Spinal cord (tissue), 9 donors: ENCODE measurements at regions not wholly inside any gene's neighbourhood (a gene's known extent, or its start where the extent isn't known, plus 50 kb on each side); places are given as distances from the start of the nearest gene placed in this dataset.
A peak's percentile ranks its signal among the peaks of the same experiment; 100 is the strongest.

Experiments
- DNase-seq, 6 donors: peaks; one replicate each; pipeline versions ENCODE4 v3.0.0 to v3.0.0-alpha.2; 2013 to 2015; ENCODE audit warnings: low spot score in 6 of 6, low read depth in 4 of 6
- H3K27ac ChIP-seq: one replicate; pipeline ENCODE4 v1.5.1; 2013; ENCODE audit warnings: low read depth, low read length, control low read depth
- H3K27me3 ChIP-seq: one replicate; pipeline ENCODE4 v1.6.1; 2013; ENCODE audit warnings: low read length; ENCODE audit not compliant: control insufficient read depth, insufficient read depth
- H3K36me3 ChIP-seq: one replicate; pipeline ENCODE4 v1.6.1; 2013; ENCODE audit warnings: low read length; ENCODE audit not compliant: control insufficient read depth, insufficient read depth
- H3K4me1 ChIP-seq: one replicate; pipeline ENCODE4 v1.6.1; 2013; ENCODE audit warnings: low read length; ENCODE audit not compliant: control insufficient read depth, insufficient read depth
- H3K4me3 ChIP-seq: one replicate; pipeline ENCODE4 v1.5.1; 2013; ENCODE audit warnings: low read depth, low read length, control low read depth
- H3K9me3 ChIP-seq: one replicate; pipeline ENCODE4 v1.6.1; 2013; ENCODE audit warnings: low read length; ENCODE audit not compliant: control insufficient read depth, insufficient read depth
- WGBS: methylation state at CpG from one replicate; pipeline ENCODE4 v1.1.5; 2013; ENCODE audit warnings: missing lambda C conversion rate; ENCODE audit not compliant: insufficient coverage; 5-methylcytosine and 5-hydroxymethylcytosine counted together
- donor health status: healthy.

GRCh38 chr5:74222806-74223205, 417.7 kb downstream of the ENC1 start:
- Histone ChIP-seq H3K4me1 (peaks cover 4% of the 10 kb centered on the region), H3K36me3 (no peaks in the 10 kb centered on the region), H3K27ac (no peak overlapping the region), H3K4me3 (no peak overlapping the region), H3K9me3 (no peaks in the 10 kb centered on the region), H3K27me3 (no peaks in the 10 kb centered on the region)
- whole genome bisulfite sequencing: 100% methylated on average over 1 of the region's 1 CpG
- peak in 1 of 6 donors; percentile 25 for DNase-seq

GRCh38 chr5:74221413-74221812, 419.1 kb downstream of the ENC1 start:
- H3K27me3 ChIP-seq: no peaks in the 10 kb centered on the region
- H3K4me1 ChIP-seq: no peaks in the 10 kb centered on the region
- no peaks in the 10 kb centered on the region for H3K9me3 ChIP-seq
- H3K4me3 ChIP-seq: no peak overlapping the region
- no peak overlapping the region for H3K27ac ChIP-seq
- WGBS: 92% methylated on average over 4 of the region's 5 CpGs
- H3K36me3 ChIP-seq: no peaks in the 10 kb centered on the region
- no peak for DNase-seq

GRCh38 chr5:74216012-74216411, 424.5 kb downstream of the ENC1 start:
- no peaks in the 10 kb centered on the region for H3K9me3 ChIP-seq
- H3K36me3 ChIP-seq: no peaks in the 10 kb centered on the region
- H3K4me3 ChIP-seq: no peak overlapping the region
- WGBS: 75% methylated on average over 1 of the region's 1 CpG
- H3K27ac ChIP-seq: no peak overlapping the region
- peaks cover 3% of the 10 kb centered on the region for H3K4me1 ChIP-seq
- DNase-seq: no peak
- no peaks in the 10 kb centered on the region for H3K27me3 ChIP-seq

GRCh38 chr5:74212336-74212735, 428.2 kb downstream of the ENC1 start:
- 76% methylated on average over 3 of the region's 5 CpGs for WGBS
- no peaks in the 10 kb centered on the region for H3K36me3 ChIP-seq

GRCh38 chr5:74209571-74209970, 431.0 kb downstream of the ENC1 start:
- Histone ChIP-seq H3K36me3 (no peaks in the 10 kb centered on the region), H3K4me3 (no peak overlapping the region), H3K4me1 (peaks cover 7% of the 10 kb centered on the region), H3K27ac (no peak overlapping the region), H3K9me3 (no peaks in the 10 kb centered on the region), H3K27me3 (peaks cover 2% of the 10 kb centered on the region)
- DNase-seq: no peak
- no CpG with 5 or more reads among the region's 2 CpGs for WGBS

More at GRCh38 chr5:74212336-74212735, 428.2 kb downstream of the ENC1 start:
- no peaks in the 10 kb centered on the region for H3K9me3 ChIP-seq
- no peak overlapping the region for H3K4me3 ChIP-seq
- no peaks in the 10 kb centered on the region for H3K27me3 ChIP-seq
- H3K4me1 ChIP-seq: peaks cover 3% of the 10 kb centered on the region
- no peak overlapping the region for H3K27ac ChIP-seq
- DNase-seq: no peak

- H3K4me3 ChIP-seq: no peak overlapping the region
- H3K27ac ChIP-seq: no peak overlapping the region
- 31% methylated on average over 7 of the region's 12 CpGs for WGBS
These were observed 433.7 kb downstream of the ENC1 start for GRCh38 chr5:74206579-74207550.

DNA sequence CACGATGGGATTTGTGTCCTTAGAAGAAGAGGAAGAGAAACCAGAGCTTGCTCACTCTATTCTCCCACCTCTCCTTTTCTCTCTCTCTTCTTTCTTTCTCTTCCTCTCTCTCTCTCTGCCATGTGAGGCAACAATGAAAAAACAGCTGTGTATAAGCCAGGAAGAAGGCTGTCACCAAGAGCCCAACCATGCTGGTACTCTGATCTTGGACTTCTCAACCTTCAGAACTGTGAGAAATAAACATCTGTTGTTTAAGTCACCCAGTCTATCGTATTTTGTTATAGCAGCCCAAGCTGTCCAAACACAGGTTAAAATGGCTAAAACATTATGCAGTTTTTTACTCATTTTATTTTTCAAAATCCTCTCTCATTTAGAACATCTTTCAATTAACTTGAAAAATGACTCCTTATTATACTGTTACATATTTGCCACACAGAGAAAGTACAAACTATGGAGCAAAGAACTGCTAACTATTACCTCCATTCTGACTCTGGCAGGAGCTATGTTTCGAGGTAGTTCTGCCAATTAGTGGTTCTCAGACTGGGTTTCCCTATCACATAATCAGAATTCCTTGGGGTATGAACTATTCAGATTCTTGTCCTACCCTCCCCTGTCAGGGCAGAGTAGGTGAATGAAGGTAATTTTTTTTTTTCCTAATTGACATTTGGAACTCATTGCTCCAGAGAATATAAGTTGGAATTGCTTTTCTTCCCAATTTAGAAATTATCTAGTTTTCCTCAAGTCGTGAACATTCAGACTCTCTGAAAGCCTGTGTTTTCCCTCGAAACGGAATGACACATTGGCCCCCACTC, 434.6 kb downstream of the ENC1 start:
- H3K27ac ChIP-seq: no peak overlapping the region
- DNase-seq: peak in 1 of 6 donors; percentile 65
- peaks cover 9% of the 10 kb centered on the region for H3K4me1 ChIP-seq

More at GRCh38 chr5:74206579-74207550, 433.7 kb downstream of the ENC1 start:
- Histone ChIP-seq H3K36me3 (no peaks in the 10 kb centered on the region), H3K9me3 (no peaks in the 10 kb centered on the region), H3K4me1 (peaks cover 4% of the 10 kb centered on the region), H3K27me3 (peaks cover 2% of the 10 kb centered on the region)
- DNase-seq: peak in 5 of 6 donors; percentile 55 to 98 (median 68)

DNA sequence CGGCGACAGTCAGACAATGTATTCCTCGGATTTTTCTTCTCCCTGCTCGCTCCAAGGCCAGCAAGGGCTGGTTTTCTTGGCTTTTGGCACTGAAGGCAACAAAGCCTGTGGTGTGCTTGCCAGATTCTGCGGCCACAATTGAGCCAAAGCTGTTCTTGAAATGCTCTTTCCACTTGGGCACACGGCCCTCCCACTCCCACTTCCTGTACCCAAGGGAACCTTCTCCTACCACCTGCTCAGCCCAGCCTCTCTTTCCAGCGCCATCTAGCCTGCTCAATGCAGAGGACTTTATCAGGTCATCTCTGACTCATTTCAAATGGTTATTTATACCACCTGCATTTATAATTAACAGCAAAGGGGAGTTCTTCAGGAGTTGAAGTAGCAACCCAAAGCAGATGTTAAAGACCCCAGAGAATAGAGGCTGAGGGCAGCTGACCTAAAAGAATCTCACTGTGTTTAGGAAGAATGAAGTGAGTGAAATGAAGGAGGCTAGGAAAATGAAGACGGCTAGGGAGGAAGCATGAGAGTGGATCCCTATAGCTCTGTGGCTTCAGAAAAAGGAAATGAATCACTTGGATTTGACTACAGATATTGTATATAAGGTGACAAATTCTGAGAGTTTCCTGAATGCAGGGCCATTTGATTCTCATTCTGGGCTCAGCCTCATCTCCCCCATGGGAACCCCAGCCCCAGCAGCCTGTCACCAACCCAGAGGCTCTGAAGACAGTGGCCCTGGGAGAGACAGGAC, 439.0 kb downstream of the ENC1 start:
- Histone ChIP-seq H3K36me3 (no peaks in the 10 kb centered on the region), H3K4me1 (peaks cover 11% of the 10 kb centered on the region), H3K27me3 (peaks cover 2% of the 10 kb centered on the region), H3K9me3 (no peaks in the 10 kb centered on the region), H3K4me3 (no peak overlapping the region), H3K27ac (peak overlapping the region; percentile 4)
- 32% methylated on average over 7 of the region's 8 CpGs for WGBS
- DNase-seq: peak in 2 of 6 donors; percentile 17 to 54

More for the DNA sequence above, 434.6 kb downstream of the ENC1 start:
- H3K36me3 ChIP-seq: no peaks in the 10 kb centered on the region
- H3K27me3 ChIP-seq: peaks cover 2% of the 10 kb centered on the region
- no peaks in the 10 kb centered on the region for H3K9me3 ChIP-seq
- H3K4me3 ChIP-seq: no peak overlapping the region
- 27% methylated on average over 4 of the region's 6 CpGs for WGBS

DNA sequence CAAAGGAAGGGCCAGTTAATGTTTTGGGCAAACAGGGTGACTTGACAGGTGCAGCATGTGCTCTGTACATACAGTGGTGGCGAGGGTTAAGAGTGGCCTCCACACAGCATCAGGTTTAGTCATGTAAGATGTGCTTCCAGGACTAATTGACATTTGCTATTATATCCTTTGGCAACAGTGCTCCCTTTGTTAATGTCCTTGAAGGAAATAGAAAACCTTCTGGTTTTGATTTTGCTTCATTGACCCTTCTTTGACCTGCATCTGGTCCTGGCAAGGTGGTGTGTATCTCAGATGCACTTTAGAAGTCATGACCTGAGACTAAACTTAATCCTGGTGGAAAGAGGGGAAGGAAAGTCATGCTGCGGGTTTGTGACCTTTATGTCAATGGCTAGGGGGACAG, 440.0 kb downstream of the ENC1 start:
- H3K27ac ChIP-seq: no peak overlapping the region
- H3K4me3 ChIP-seq: no peak overlapping the region
- 88% methylated on average over 2 of the region's 2 CpGs for WGBS
- DNase-seq: peak in 1 of 6 donors; percentile 41
- H3K27me3 ChIP-seq: peaks cover 2% of the 10 kb centered on the region
- peaks cover 11% of the 10 kb centered on the region for H3K4me1 ChIP-seq
- no peaks in the 10 kb centered on the region for H3K36me3 ChIP-seq
- H3K9me3 ChIP-seq: no peaks in the 10 kb centered on the region
